ENCODE measurements at regions not wholly inside any gene's neighbourhood (a gene's known extent, or its start where the extent isn't known, plus 50 kb on each side); places are given as distances from the start of the nearest gene placed in this dataset.

- no peaks in the 10 kb centered on the region for H3K9me3 ChIP-seq
- no peaks in the 10 kb centered on the region for H3K27me3 ChIP-seq
- DNase-seq = no peak
- H3K4me1 ChIP-seq = no peaks in the 10 kb centered on the region
- no peak for TF ChIP-seq POLR2A (IDR thresholded peaks at IDR 0.05)
- no peaks in the 10 kb centered on the region for H3K36me3 ChIP-seq
- intact Hi-C loops (cut with DNase I; ENCODE audit: low total_unique reads) = no loop called here
- H3K27ac ChIP-seq = no peak overlapping the region
- no peak overlapping the region for H3K4me3 ChIP-seq
Measured at GRCh38 chr18:73693091-73693490, 454.5 kb downstream of the FBXO15 start.

- intact Hi-C loops (cut with DNase I; ENCODE audit: low total_unique reads) = no loop called here
- TF ChIP-seq CTCF (IDR thresholded peaks at IDR 0.05) (no peak), POLR2A (IDR thresholded peaks at IDR 0.05) (no peak)
- no peaks in the 10 kb centered on the region for H3K27me3 ChIP-seq
- H3K4me3 ChIP-seq = no peak overlapping the region
- H3K4me1 ChIP-seq = no peaks in the 10 kb centered on the region
- H3K9me3 ChIP-seq = no peaks in the 10 kb centered on the region
- no peak overlapping the region for H3K27ac ChIP-seq
- H3K36me3 ChIP-seq = no peaks in the 10 kb centered on the region
- no peak for DNase-seq
Measured at GRCh38 chr18:73691624-73692023, 456.0 kb downstream of the FBXO15 start.

- H3K4me3 ChIP-seq = no peak overlapping the region
- no peaks in the 10 kb centered on the region for H3K36me3 ChIP-seq
- H3K27me3 ChIP-seq = no peaks in the 10 kb centered on the region
- intact Hi-C loops (cut with DNase I; ENCODE audit: low total_unique reads) = no loop called here
- TF ChIP-seq CTCF (IDR thresholded peaks at IDR 0.05) (no peak), POLR2A (IDR thresholded peaks at IDR 0.05) (no peak)
- H3K27ac ChIP-seq = no peak overlapping the region
- no peak for DNase-seq
- H3K4me1 ChIP-seq = no peaks in the 10 kb centered on the region
- H3K9me3 ChIP-seq = no peaks in the 10 kb centered on the region
Measured at GRCh38 chr18:73691118-73691517, 456.5 kb downstream of the FBXO15 start.

- Histone ChIP-seq H3K9me3 (no peaks in the 10 kb centered on the region), H3K4me3 (no peak overlapping the region), H3K4me1 (no peaks in the 10 kb centered on the region), H3K36me3 (no peaks in the 10 kb centered on the region), H3K27ac (no peak overlapping the region), H3K27me3 (no peaks in the 10 kb centered on the region)
- no peak for TF ChIP-seq CTCF (IDR thresholded peaks at IDR 0.05)
- no peak for TF ChIP-seq POLR2A (IDR thresholded peaks at IDR 0.05)
- no peak for DNase-seq
- intact Hi-C loops (cut with DNase I; ENCODE audit: low total_unique reads) = no loop called here
Measured at GRCh38 chr18:73690222-73690621, 457.4 kb downstream of the FBXO15 start.

GRCh38 chr18:73688851-73689711 is 458.6 kb downstream of the FBXO15 start:
- H3K4me3 ChIP-seq = no peak overlapping the region
- H3K27ac ChIP-seq = no peak overlapping the region
- no peak for TF ChIP-seq CTCF (IDR thresholded peaks at IDR 0.05)
- no peak for TF ChIP-seq POLR2A (IDR thresholded peaks at IDR 0.05)
- no peaks in the 10 kb centered on the region for H3K4me1 ChIP-seq
- no peak for DNase-seq
- no peaks in the 10 kb centered on the region for H3K36me3 ChIP-seq
- intact Hi-C loops (cut with DNase I; ENCODE audit: low total_unique reads) = no loop called here
- H3K27me3 ChIP-seq = no peaks in the 10 kb centered on the region
- no peaks in the 10 kb centered on the region for H3K9me3 ChIP-seq
